Stimulated activated CD8-positive, alpha-beta memory T cell treated with anti-CD3 and anti-CD28 coated beads, Interleukin-7, amount 100 ng/mL, for 48 hours (primary cell): ENCODE measurements at regions not wholly inside any gene's neighbourhood (a gene's known extent, or its start where the extent isn't known, plus 50 kb on each side); places are given as distances from the start of the nearest gene placed in this dataset.
"Not testable (repeated sequence)": the region's sequence is repeated elsewhere in the genome, so short reads cannot be mapped to it uniquely, and the experiment has no call there.

Source experiments
- DNase-seq, 2 donors: peaks; one replicate each; pipeline ENCODE4 v3.0.0-alpha.2; 2020; ENCODE audit warnings: low read depth in 1 of 2; ENCODE audit errors: extremely low read depth in 1 of 2

GRCh38 chr1:116185161-116185701, 74.0 kb downstream of the MAB21L3 start:
- no peak for DNase-seq

- DNase-seq = no peak
These were observed 78.3 kb downstream of the MAB21L3 start for GRCh38 chr1:116189481-116189880.

GRCh38 chr1:116191294-116191693, 80.1 kb downstream of the MAB21L3 start:
- DNase-seq = no peak

GRCh38 chr1:116193768-116194167, 82.6 kb downstream of the MAB21L3 start:
- DNase-seq = no peak

DNA sequence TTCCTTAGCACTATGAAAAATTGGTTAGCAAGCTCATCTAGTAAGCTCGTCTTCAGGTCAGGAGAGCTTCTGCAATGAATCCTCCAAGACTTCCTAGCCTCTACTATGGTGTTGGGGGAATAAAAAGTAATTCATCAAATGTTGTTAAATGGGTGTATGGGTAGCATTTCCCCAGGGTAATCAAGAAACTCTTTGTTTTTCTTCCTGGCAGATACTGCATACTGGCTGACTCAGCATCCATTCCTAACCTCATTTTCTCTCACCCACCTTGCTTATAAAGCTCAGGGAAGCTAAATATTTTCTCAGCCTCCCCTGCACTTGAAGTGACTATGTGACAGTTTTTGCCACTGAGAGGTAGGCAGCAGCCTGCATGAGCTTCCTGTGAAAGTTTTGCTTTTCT, 83.4 kb downstream of the MAB21L3 start:
- no peak for DNase-seq

GRCh38 chr1:116195077-116195868, 84.1 kb downstream of the MAB21L3 start:
- no peak for DNase-seq

DNA sequence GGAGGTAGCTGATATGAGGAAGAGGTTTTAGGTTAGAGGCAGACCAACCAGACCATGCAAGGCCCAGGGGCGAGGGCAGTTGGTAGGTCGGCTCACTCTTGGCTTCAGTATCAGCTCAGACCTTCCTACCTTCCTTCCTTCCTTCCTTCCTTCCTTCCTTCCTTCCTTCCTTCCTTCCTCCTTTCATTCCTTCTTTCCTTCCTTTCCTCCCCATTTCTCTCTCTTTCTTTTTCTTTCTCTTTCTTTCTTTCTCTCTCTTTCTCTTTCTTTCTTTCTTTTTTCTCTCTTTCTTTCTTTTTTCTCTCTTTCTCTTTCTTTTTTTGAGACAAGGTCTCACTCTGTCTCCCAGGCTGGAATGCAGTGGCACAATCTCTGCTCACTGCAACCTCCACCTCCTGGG, 89.1 kb downstream of the MAB21L3 start:
- DNase-seq = not testable (repeated sequence)

GRCh38 chr1:116201911-116202310, 90.7 kb downstream of the MAB21L3 start:
- no peak for DNase-seq

DNA sequence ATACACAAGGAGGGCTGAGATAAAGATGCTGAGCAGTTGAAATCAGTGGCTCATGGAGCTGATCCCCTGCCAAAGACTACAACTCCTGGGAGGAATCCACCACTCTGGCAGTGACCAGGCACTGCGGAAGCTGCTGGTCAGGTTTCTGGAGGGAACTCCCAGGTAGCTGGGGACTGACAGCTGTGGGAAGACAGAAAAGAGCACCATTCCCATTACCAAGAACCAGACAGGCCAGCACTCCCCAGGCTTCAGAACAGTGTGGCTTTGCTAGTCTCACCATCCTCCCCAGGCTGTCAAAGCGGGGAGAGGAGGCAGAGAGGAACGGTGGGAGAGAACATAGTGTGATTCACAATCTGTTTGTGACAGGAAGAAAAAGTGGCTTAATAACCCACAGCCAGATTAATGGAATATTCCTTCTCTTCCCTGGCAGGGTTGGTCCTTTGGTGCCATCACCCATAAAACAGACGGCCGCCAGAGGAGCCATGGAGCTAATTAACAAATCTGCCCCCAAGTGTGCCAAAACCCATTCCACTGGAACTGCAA, 92.1 kb downstream of the MAB21L3 start:
- DNase-seq = no peak

GRCh38 chr1:116203920-116204319, 92.7 kb downstream of the MAB21L3 start:
- DNase-seq = no peak

GRCh38 chr1:116205941-116206679, 94.9 kb downstream of the MAB21L3 start:
- no peak for DNase-seq

GRCh38 chr1:116207126-116207735, 96.0 kb downstream of the MAB21L3 start:
- no peak for DNase-seq

- no peak for DNase-seq
These were observed 96.9 kb downstream of the MAB21L3 start for GRCh38 chr1:116208136-116208535.

DNA sequence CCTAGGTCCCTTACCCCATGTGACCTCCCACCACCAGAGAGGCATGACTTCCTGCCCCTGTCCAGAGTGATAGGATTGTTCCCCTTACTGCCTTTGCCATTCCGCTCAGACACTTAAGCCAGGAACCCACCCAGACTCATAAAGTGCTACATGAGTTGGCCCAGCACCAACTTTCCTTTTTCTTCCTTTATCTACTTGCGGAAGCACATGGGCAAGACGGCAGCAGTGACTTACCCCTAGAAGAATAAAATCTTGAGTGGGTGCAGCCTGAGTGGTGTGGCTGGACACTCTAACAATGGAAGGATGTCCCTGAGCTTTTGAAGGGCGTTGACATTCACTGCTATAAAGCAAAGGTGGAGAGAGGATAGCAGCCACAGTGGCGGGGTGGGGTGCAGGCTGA, 100.1 kb downstream of the MAB21L3 start:
- DNase-seq = no peak

GRCh38 chr1:116218922-116219321, 107.7 kb downstream of the MAB21L3 start:
- DNase-seq = no peak

GRCh38 chr1:116219651-116220434, 108.6 kb downstream of the MAB21L3 start:
- DNase-seq = no peak

GRCh38 chr1:116224111-116224510, 112.9 kb downstream of the MAB21L3 start:
- no peak for DNase-seq

- DNase-seq = no peak
These were observed 113.4 kb downstream of the MAB21L3 start for GRCh38 chr1:116224561-116224960.

DNA sequence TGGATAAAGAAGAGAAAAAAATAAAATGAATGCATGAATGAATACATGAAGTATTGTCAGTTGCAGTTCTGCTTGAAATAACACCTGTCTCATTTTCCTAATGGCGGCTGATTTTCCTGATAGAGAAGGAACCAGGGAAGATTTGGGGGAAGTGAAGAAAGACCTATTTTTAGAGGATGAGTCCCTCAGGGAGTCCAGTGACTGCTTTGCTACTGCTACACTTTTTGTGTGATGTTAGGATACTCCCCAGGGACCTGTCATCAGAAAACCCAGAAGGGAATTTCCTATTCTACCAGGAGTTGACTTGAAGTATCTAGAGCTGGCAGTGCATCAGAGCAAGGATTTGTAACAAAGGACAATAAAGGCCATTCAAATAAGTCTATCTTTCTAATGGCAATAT, 114.8 kb downstream of the MAB21L3 start:
- no peak for DNase-seq

- DNase-seq = no peak
These were observed 117.3 kb downstream of the MAB21L3 start for GRCh38 chr1:116228511-116228910.

GRCh38 chr1:116230712-116231111, 119.5 kb downstream of the MAB21L3 start:
- DNase-seq = no peak
